AML-193 (cell line): ENCODE measurements at regions not wholly inside any gene's neighbourhood (a gene's known extent, or its start where the extent isn't known, plus 50 kb on each side); places are given as distances from the start of the nearest gene placed in this dataset.

ENCODE experiments used
- DNase-seq, 2 experiments: peaks; one replicate each; lab custom pipeline; 2025; lab: John Stamatoyannopoulos, UW

GRCh38 chr20:43306837-43307236, 117.1 kb upstream of the PTPRT start:
- DNase-seq, result no peak

GRCh38 chr20:43305749-43306148, 116.0 kb upstream of the PTPRT start:
- DNase-seq, result no peak

- DNase-seq, result no peak
These were observed 114.9 kb upstream of the PTPRT start for GRCh38 chr20:43304598-43304997.

- no peak for DNase-seq
These were observed 113.2 kb upstream of the PTPRT start for GRCh38 chr20:43302936-43303335.

- no peak for DNase-seq
These were observed 111.2 kb upstream of the PTPRT start for GRCh38 chr20:43300901-43301300.

- no peak for DNase-seq
These were observed 106.1 kb upstream of the PTPRT start for GRCh38 chr20:43295781-43296180.

GRCh38 chr20:43295263-43295662, 105.6 kb upstream of the PTPRT start:
- DNase-seq, result no peak

GRCh38 chr20:43294031-43294430, 104.3 kb upstream of the PTPRT start:
- no peak for DNase-seq

- no peak for DNase-seq
These were observed 103.5 kb upstream of the PTPRT start for GRCh38 chr20:43293068-43293786.

GRCh38 chr20:43292222-43292621, 102.5 kb upstream of the PTPRT start:
- no peak for DNase-seq

GRCh38 chr20:43287637-43288036, 97.9 kb upstream of the PTPRT start:
- no peak for DNase-seq

GRCh38 chr20:43285170-43285569, 95.5 kb upstream of the PTPRT start:
- no peak for DNase-seq

GRCh38 chr20:43284486-43284885, 94.8 kb upstream of the PTPRT start:
- no peak for DNase-seq

GRCh38 chr20:43283126-43283525, 93.4 kb upstream of the PTPRT start:
- DNase-seq, result no peak

GRCh38 chr20:43271980-43272379, 82.3 kb upstream of the PTPRT start:
- no peak for DNase-seq

GRCh38 chr20:43265449-43265848, 75.7 kb upstream of the PTPRT start:
- no peak for DNase-seq

- DNase-seq, result no peak
These were observed 73.5 kb upstream of the PTPRT start for GRCh38 chr20:43263226-43263625.

- no peak for DNase-seq
These were observed 72.6 kb upstream of the PTPRT start for GRCh38 chr20:43262341-43262740.

- no peak for DNase-seq
These were observed 66.2 kb upstream of the PTPRT start for GRCh38 chr20:43255877-43256276.

GRCh38 chr20:43252761-43253160, 63.1 kb upstream of the PTPRT start:
- no peak for DNase-seq

GRCh38 chr20:43248341-43248740, 58.6 kb upstream of the PTPRT start:
- no peak for DNase-seq

- no peak for DNase-seq
These were observed 57.7 kb upstream of the PTPRT start for GRCh38 chr20:43247361-43247760.

GRCh38 chr20:43244647-43245046, 54.9 kb upstream of the PTPRT start:
- DNase-seq, result no peak

GRCh38 chr20:43243672-43244269, 54.1 kb upstream of the PTPRT start:
- DNase-seq, result no peak
